Keratinocyte (primary cell): ENCODE measurements at regions not wholly inside any gene's neighbourhood (a gene's known extent, or its start where the extent isn't known, plus 50 kb on each side); places are given as distances from the start of the nearest gene placed in this dataset.

Source experiments
- DNase-seq: peaks from one replicate; pipeline ENCODE4 v3.0.0-alpha.2; 2011; ENCODE audit warnings: low read depth, missing footprints, low spot score
- FAIRE-seq: peaks from 2 replicates; lab custom pipeline; 2011; peaks lifted over from hg19 to GRCh38; lab: Jason Lieb, UNC
- H2AFZ ChIP-seq: 2 replicates; pipeline ENCODE4 v1.6.0; 2012; ENCODE audit warnings: low read length, control low read depth, inconsistent platforms; ENCODE audit not compliant: control insufficient read depth
- H3K27ac ChIP-seq: 2 replicates; pipeline ENCODE4 v1.5.1; 2011; ENCODE audit warnings: low read length; ENCODE audit not compliant: control insufficient read depth, insufficient read depth
- H3K27me3 ChIP-seq: 3 replicates; pipeline ENCODE4 v1.6.0; 2011; ENCODE audit warnings: low read length; ENCODE audit not compliant: control insufficient read depth, insufficient read depth; ENCODE audit errors: extremely low read depth
- H3K36me3 ChIP-seq, 2 experiments: 2 replicates in 1 of 2; 3 replicates in 1 of 2; pipeline ENCODE4 v1.5.1; 2011; ENCODE audit warnings: low read length in 2 of 2, mild to moderate bottlenecking in 1 of 2; ENCODE audit not compliant: control insufficient read depth in 2 of 2, insufficient read depth in 2 of 2; ENCODE audit errors: extremely low read depth in 1 of 2
- H3K4me1 ChIP-seq: 3 replicates; pipeline ENCODE4 v1.5.1; 2011; ENCODE audit warnings: low read length; ENCODE audit not compliant: control insufficient read depth, insufficient read depth; ENCODE audit errors: extremely low read depth
- H3K4me2 ChIP-seq: 3 replicates; pipeline ENCODE4 v1.6.0; 2011; ENCODE audit warnings: low read depth, low read length; ENCODE audit not compliant: control insufficient read depth, insufficient read depth; ENCODE audit errors: extremely low read depth
- H3K4me3 ChIP-seq, 3 experiments: fragments of 200-600 bp in 1 of 3; sonication (generic) in 1 of 3; 2 replicates in 2 of 3; 3 replicates in 1 of 3; pipeline ENCODE4 v1.5.1; 2011 to 2016; ENCODE audit warnings: low read length in 3 of 3, mild to moderate bottlenecking in 3 of 3, control low read depth in 2 of 3, inconsistent platforms in 1 of 3, low read depth in 1 of 3, mixed read lengths in 1 of 3, mixed run types in 1 of 3, moderate library complexity in 1 of 3; ENCODE audit not compliant: control insufficient read depth in 2 of 3, insufficient read depth in 2 of 3; ENCODE audit errors: extremely low read depth in 1 of 3
- H3K79me2 ChIP-seq: 2 replicates; pipeline ENCODE4 v1.6.0; 2012; ENCODE audit warnings: low read length; ENCODE audit not compliant: control insufficient read depth, insufficient read depth
- H3K9ac ChIP-seq: 3 replicates; pipeline ENCODE4 v1.6.0; 2011; ENCODE audit warnings: low read length; ENCODE audit not compliant: control insufficient read depth, insufficient read depth; ENCODE audit errors: extremely low read depth
- H3K9me1 ChIP-seq: 3 replicates; pipeline ENCODE4 v1.6.0; 2011; ENCODE audit warnings: low read length; ENCODE audit not compliant: control insufficient read depth, insufficient read depth; ENCODE audit errors: extremely low read depth
- H3K9me3 ChIP-seq: 2 replicates; pipeline ENCODE4 v1.5.1; 2012; ENCODE audit warnings: low read depth, low read length; ENCODE audit not compliant: control insufficient read depth
- H4K20me1 ChIP-seq: 3 replicates; pipeline ENCODE4 v1.6.0; 2011; ENCODE audit warnings: low read length; ENCODE audit not compliant: control insufficient read depth, insufficient read depth; ENCODE audit errors: extremely low read depth
- EZH2 ChIP-seq: IDR thresholded peaks from one replicate; pipeline ENCODE4 v1.6.1; 2012; ENCODE audit warnings: inconsistent platforms, mild to moderate bottlenecking, low read length, moderate library complexity
- dilution Hi-C: fragments of 300-500 bp; cut with MboI; formaldehyde crosslinking; loops from one replicate; pipeline ENCODE4 v1.7.0; 2020; ENCODE audit warnings: low sequenced_read_pairs; ENCODE audit not compliant: extremely low pct_ligation_motif_present
- TF ChIP-seq, protein P1 (sequence below), 3 experiments: IDR thresholded peaks in 1 of 3; conservative IDR thresholded peaks in 1 of 3; optimal IDR thresholded peaks in 1 of 3; 2 replicates in 2 of 3; 3 replicates in 1 of 3; pipeline versions ENCODE3 to v1.5.1; 2011; ENCODE audit warnings: low read length in 3 of 3, mild to moderate bottlenecking in 3 of 3, moderate library complexity in 2 of 3, control low read depth in 1 of 3, inconsistent platforms in 1 of 3; ENCODE audit not compliant: insufficient read depth in 2 of 3; ENCODE audit errors: extremely low read depth in 1 of 3

DNA sequence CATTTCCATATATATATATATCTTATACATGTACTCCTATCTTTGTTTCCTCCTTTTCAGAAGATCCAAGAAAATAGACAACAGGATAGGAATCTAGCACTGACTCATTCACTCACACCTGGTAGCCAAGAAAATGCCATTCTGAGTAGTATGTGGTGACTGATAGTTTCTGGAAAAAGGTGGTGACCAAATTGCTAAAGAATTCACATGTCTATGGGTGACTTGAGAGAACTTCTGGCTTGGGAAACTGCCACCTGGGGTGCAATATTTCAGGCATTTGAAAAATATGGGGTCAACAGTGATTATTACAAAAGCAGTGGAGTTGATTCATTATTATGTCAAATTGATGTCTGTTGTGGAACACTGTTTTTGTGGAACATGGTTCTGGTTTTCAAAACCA, 605.1 kb downstream of the PCDH18 start:
- no peak overlapping the region for H2AFZ ChIP-seq
- H3K36me3 ChIP-seq, result no peaks in the 10 kb centered on the region
- DNase-seq, result no peak
- no peak overlapping the region for H3K4me3 ChIP-seq
- H3K9me1 ChIP-seq, result no peaks in the 10 kb centered on the region
- H3K27me3 ChIP-seq, result no peaks in the 10 kb centered on the region
- no peak overlapping the region for H3K27ac ChIP-seq
- TF ChIP-seq, protein P1, sequence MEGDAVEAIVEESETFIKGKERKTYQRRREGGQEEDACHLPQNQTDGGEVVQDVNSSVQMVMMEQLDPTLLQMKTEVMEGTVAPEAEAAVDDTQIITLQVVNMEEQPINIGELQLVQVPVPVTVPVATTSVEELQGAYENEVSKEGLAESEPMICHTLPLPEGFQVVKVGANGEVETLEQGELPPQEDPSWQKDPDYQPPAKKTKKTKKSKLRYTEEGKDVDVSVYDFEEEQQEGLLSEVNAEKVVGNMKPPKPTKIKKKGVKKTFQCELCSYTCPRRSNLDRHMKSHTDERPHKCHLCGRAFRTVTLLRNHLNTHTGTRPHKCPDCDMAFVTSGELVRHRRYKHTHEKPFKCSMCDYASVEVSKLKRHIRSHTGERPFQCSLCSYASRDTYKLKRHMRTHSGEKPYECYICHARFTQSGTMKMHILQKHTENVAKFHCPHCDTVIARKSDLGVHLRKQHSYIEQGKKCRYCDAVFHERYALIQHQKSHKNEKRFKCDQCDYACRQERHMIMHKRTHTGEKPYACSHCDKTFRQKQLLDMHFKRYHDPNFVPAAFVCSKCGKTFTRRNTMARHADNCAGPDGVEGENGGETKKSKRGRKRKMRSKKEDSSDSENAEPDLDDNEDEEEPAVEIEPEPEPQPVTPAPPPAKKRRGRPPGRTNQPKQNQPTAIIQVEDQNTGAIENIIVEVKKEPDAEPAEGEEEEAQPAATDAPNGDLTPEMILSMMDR (optimal IDR thresholded peaks at IDR 0.05 in 1 of 3, IDR thresholded peaks at IDR 0.05 in 1 of 3, conservative IDR thresholded peaks at IDR 0.05 in 1 of 3; ENCODE audit: extremely low read depth in 1 of 3, insufficient read depth in 2 of 3, low read length in 3 of 3), result no peak
- TF ChIP-seq EZH2, result no peak
- H3K9me3 ChIP-seq, result no peaks in the 10 kb centered on the region
- dilution Hi-C loops, result no loop called here
- FAIRE-seq, result no peak
- no peak overlapping the region for H3K4me2 ChIP-seq
- H4K20me1 ChIP-seq, result no peaks in the 10 kb centered on the region
- no peaks in the 10 kb centered on the region for H3K4me1 ChIP-seq
- no peak overlapping the region for H3K9ac ChIP-seq
- H3K79me2 ChIP-seq, result no peaks in the 10 kb centered on the region

DNA sequence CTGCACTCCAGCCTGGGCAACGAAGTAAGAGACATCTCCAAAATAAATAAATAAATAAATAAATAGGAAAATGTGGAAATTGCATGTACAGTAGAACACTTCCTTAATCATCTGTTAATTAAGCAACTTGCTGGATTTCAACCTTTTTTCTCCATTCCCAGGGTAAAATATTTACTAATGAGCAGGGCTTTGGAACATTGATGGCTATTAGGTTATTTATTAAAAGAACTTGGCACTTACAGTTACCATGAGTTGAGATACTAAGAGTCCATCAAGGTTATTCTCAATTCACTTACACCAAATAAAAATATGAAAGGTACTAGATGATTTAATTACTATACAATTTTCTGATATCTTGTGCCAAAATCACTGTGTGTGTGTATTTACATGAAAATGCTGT, 607.1 kb downstream of the PCDH18 start:
- Histone ChIP-seq H3K9me1 (no peaks in the 10 kb centered on the region), H3K9me3 (no peaks in the 10 kb centered on the region), H3K4me3 (no peak overlapping the region), H3K9ac (no peak overlapping the region), H3K79me2 (no peaks in the 10 kb centered on the region), H2AFZ (no peak overlapping the region), H3K36me3 (no peaks in the 10 kb centered on the region), H4K20me1 (no peaks in the 10 kb centered on the region), H3K4me2 (no peak overlapping the region), H3K27me3 (no peaks in the 10 kb centered on the region), H3K27ac (no peak overlapping the region), H3K4me1 (no peaks in the 10 kb centered on the region)
- dilution Hi-C loops, result no loop called here
- FAIRE-seq, result no peak
- TF ChIP-seq, protein P1 (optimal IDR thresholded peaks at IDR 0.05 in 1 of 3, IDR thresholded peaks at IDR 0.05 in 1 of 3, conservative IDR thresholded peaks at IDR 0.05 in 1 of 3; ENCODE audit: extremely low read depth in 1 of 3, insufficient read depth in 2 of 3, low read length in 3 of 3), result no peak
- TF ChIP-seq EZH2, result no peak
- no peak for DNase-seq
